ENCODE measurements at regions not wholly inside any gene's neighbourhood (a gene's known extent, or its start where the extent isn't known, plus 50 kb on each side); places are given as distances from the start of the nearest gene placed in this dataset.

DNA sequence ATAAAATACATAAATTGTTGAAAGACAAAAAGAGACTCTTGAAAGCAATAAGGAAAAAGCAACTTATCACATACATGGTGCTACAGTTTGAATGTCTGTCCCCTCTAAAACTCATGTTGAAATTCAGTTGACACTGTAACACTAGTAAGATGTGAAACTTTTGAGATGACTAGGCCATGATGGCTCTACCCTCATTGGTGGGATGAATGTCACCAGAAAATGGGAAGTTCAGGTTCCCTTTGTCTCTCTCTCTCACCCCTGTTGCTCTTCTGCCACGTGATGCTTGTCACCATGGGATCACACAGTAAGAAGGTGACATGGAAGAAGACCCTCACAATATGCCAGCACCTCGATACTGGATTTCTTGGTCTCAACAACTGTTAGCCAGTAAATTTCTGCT, 50.3 kb upstream of the SPTLC1 start:
- no peaks in the 10 kb centered on the region for H3K27me3 ChIP-seq

More for the DNA sequence above, 50.3 kb upstream of the SPTLC1 start:
- Histone ChIP-seq H3K36me3 (no peaks in the 10 kb centered on the region), H3K9me3 (no peaks in the 10 kb centered on the region), H3K4me3 (no peak overlapping the region), H3K27ac (no peak overlapping the region), H3K4me1 (no peaks in the 10 kb centered on the region)
- TF ChIP-seq, protein P1, sequence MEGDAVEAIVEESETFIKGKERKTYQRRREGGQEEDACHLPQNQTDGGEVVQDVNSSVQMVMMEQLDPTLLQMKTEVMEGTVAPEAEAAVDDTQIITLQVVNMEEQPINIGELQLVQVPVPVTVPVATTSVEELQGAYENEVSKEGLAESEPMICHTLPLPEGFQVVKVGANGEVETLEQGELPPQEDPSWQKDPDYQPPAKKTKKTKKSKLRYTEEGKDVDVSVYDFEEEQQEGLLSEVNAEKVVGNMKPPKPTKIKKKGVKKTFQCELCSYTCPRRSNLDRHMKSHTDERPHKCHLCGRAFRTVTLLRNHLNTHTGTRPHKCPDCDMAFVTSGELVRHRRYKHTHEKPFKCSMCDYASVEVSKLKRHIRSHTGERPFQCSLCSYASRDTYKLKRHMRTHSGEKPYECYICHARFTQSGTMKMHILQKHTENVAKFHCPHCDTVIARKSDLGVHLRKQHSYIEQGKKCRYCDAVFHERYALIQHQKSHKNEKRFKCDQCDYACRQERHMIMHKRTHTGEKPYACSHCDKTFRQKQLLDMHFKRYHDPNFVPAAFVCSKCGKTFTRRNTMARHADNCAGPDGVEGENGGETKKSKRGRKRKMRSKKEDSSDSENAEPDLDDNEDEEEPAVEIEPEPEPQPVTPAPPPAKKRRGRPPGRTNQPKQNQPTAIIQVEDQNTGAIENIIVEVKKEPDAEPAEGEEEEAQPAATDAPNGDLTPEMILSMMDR (IDR thresholded peaks at IDR 0.05) = no peak
- no peak for TF ChIP-seq POLR2A (IDR thresholded peaks at IDR 0.05)
- intact Hi-C loops (cut with DNase I; ENCODE audit: low total_unique reads) = no loop called here
- DNase-seq = no peak

All from uterus (tissue), 3 donors.